CD14-positive monocyte (primary cell): ENCODE measurements at regions not wholly inside any gene's neighbourhood (a gene's known extent, or its start where the extent isn't known, plus 50 kb on each side); places are given as distances from the start of the nearest gene placed in this dataset.

Experiments used
- DNase-seq, 3 donors: peaks; one replicate each; pipeline ENCODE4 v3.0.0-alpha.2; 2011 to 2022
- H2AFZ ChIP-seq: 2 replicates; pipeline ENCODE4 v1.6.0; 2012; ENCODE audit warnings: mild to moderate bottlenecking, low read depth, low read length, inconsistent platforms; ENCODE audit not compliant: insufficient read depth, poor library complexity, severe bottlenecking
- H3K27ac ChIP-seq, 2 donors: 1 replicate in 1 of 2; 2 replicates in 1 of 2; pipeline ENCODE4 v1.5.1; 2012 to 2013; ENCODE audit warnings: low read length in 2 of 2, control low read depth in 1 of 2, inconsistent platforms in 1 of 2, low read depth in 1 of 2, mild to moderate bottlenecking in 1 of 2
- H3K27me3 ChIP-seq, 2 donors: one replicate each; pipeline versions ENCODE4 v1.6.0 to v1.6.1; 2011 to 2013; ENCODE audit warnings: low read length in 2 of 2; ENCODE audit not compliant: control insufficient read depth in 2 of 2, insufficient read depth in 2 of 2
- H3K36me3 ChIP-seq, 2 donors: replicated peaks in 1 of 2; 1 replicate in 1 of 2; 2 replicates in 1 of 2; pipeline versions ENCODE4 v1.5.1 to v1.6.1; 2012 to 2013; ENCODE audit warnings: low read length in 2 of 2, control low read depth in 1 of 2, inconsistent platforms in 1 of 2, mild to moderate bottlenecking in 1 of 2; ENCODE audit not compliant: insufficient read depth in 2 of 2, control insufficient read depth in 1 of 2
- H3K4me1 ChIP-seq, 2 donors: 1 replicate in 1 of 2; 2 replicates in 1 of 2; pipeline versions ENCODE4 v1.5.1 to v1.6.1; 2012 to 2013; ENCODE audit warnings: low read length in 2 of 2, control low read depth in 1 of 2, inconsistent platforms in 1 of 2, mild to moderate bottlenecking in 1 of 2, moderate library complexity in 1 of 2; ENCODE audit not compliant: insufficient read depth in 2 of 2, control insufficient read depth in 1 of 2
- H3K4me2 ChIP-seq: replicated peaks from 2 replicates; pipeline ENCODE3; 2012; ENCODE audit warnings: low read length, moderate library complexity, mild to moderate bottlenecking; ENCODE audit not compliant: poor library complexity, severe bottlenecking; ENCODE audit errors: extremely low read depth
- H3K4me3 ChIP-seq, 3 experiments: fragments of 200-600 bp in 1 of 3; sonication (generic) in 1 of 3; replicated peaks in 1 of 3; 1 replicate in 2 of 3; 2 replicates in 1 of 3; pipeline ENCODE4 v1.5.1; 2011 to 2013; ENCODE audit warnings: low read length in 3 of 3, mild to moderate bottlenecking in 3 of 3, control low read depth in 2 of 3, low read depth in 2 of 3, inconsistent platforms in 1 of 3, moderate library complexity in 1 of 3
- H3K79me2 ChIP-seq: 2 replicates; pipeline ENCODE4 v1.6.0; 2012; ENCODE audit warnings: mild to moderate bottlenecking, control low read depth, inconsistent platforms, low read length, moderate library complexity; ENCODE audit not compliant: insufficient read depth
- H3K9ac ChIP-seq: 2 replicates; pipeline ENCODE4 v1.6.0; 2017; ENCODE audit warnings: low read length, mild to moderate bottlenecking; ENCODE audit not compliant: insufficient read depth, poor library complexity, severe bottlenecking
- H3K9me3 ChIP-seq, 2 donors: replicated peaks in 1 of 2; 1 replicate in 1 of 2; 2 replicates in 1 of 2; pipeline versions ENCODE4 v1.5.1 to v1.6.1; 2012 to 2013; ENCODE audit warnings: low read length in 2 of 2, control low read depth in 1 of 2; ENCODE audit not compliant: control insufficient read depth in 1 of 2, insufficient read depth in 1 of 2
- H4K20me1 ChIP-seq: 2 replicates; pipeline ENCODE4 v1.6.0; 2012; ENCODE audit warnings: mild to moderate bottlenecking, low read length, control low read depth, moderate library complexity; ENCODE audit not compliant: insufficient read depth
- H3K27ac Mint-ChIP-seq, 7 donors: one replicate each; pipeline ENCODE4 v1.8.0; 2020; ENCODE audit warnings: mild to moderate bottlenecking in 7 of 7, mixed read lengths in 7 of 7, moderate library complexity in 6 of 7, inconsistent platforms in 2 of 7
- H3K27me3 Mint-ChIP-seq, 3 donors: one replicate each; pipeline ENCODE4 v1.8.0; 2021 to 2022; ENCODE audit warnings: low read depth in 3 of 3, mild to moderate bottlenecking in 3 of 3, mixed read lengths in 3 of 3, moderate library complexity in 3 of 3, inconsistent platforms in 1 of 3
- H3K36me3 Mint-ChIP-seq, 2 donors: one replicate each; pipeline ENCODE4 v1.8.0; 2020; ENCODE audit warnings: mixed read lengths in 2 of 2, inconsistent platforms in 1 of 2, mild to moderate bottlenecking in 1 of 2
- H3K4me1 Mint-ChIP-seq: one replicate; pipeline ENCODE4 v1.8.0; 2020; ENCODE audit warnings: mild to moderate bottlenecking, mixed read lengths
- H3K4me3 Mint-ChIP-seq, 2 donors: one replicate each; pipeline ENCODE4 v1.8.0; 2020; ENCODE audit warnings: mild to moderate bottlenecking in 2 of 2, mixed read lengths in 2 of 2, moderate library complexity in 1 of 2
- H3K9me3 Mint-ChIP-seq, 7 donors: one replicate each; pipeline ENCODE4 v1.8.0; 2020 to 2022; ENCODE audit warnings: mixed read lengths in 7 of 7, mild to moderate bottlenecking in 6 of 7, moderate library complexity in 6 of 7, inconsistent platforms in 2 of 7
- WGBS: methylation state at CpG from one replicate; pipeline ENCODE4 v1.1.5; 2013; ENCODE audit warnings: missing lambda C conversion rate; ENCODE audit not compliant: insufficient coverage; 5-methylcytosine and 5-hydroxymethylcytosine counted together
- intact Hi-C, 2 donors: fragments of 100-400 bp; cut with micrococcal nuclease; formaldehyde crosslinking; loops; one replicate each; pipeline versions ENCODE4 v1.15.0 to v1.15.1; 2023
- TF ChIP-seq, protein P1 (sequence below): fragments of 200-600 bp; IDR thresholded peaks from one replicate; pipeline ENCODE4 v1.8.0; 2022; ENCODE audit warnings: antibody characterized with exemption, mild to moderate bottlenecking

DNA sequence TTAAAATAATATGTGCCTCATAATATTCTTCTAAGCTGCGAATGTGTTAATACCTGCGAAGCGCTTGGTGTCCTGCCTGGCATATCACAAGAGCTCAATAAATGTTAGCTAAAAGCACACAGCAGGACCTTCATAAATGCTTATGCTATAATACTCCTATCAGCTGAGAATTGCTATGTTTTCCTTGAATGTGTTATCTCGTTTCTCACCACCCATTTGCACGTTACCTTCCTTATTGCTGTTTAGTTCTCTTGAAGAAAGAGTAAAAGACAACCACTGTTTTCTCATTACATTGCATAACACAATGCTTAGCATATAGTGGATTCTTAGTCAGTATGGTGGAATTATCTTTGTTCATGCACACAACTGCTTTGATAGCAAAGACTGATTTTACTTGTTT is 76.6 kb downstream of the EDN1 start:
- H3K27me3 ChIP-seq = peaks cover 7 to 9% of the 10 kb centered on the region in 2 donors
- TF ChIP-seq, protein P1, sequence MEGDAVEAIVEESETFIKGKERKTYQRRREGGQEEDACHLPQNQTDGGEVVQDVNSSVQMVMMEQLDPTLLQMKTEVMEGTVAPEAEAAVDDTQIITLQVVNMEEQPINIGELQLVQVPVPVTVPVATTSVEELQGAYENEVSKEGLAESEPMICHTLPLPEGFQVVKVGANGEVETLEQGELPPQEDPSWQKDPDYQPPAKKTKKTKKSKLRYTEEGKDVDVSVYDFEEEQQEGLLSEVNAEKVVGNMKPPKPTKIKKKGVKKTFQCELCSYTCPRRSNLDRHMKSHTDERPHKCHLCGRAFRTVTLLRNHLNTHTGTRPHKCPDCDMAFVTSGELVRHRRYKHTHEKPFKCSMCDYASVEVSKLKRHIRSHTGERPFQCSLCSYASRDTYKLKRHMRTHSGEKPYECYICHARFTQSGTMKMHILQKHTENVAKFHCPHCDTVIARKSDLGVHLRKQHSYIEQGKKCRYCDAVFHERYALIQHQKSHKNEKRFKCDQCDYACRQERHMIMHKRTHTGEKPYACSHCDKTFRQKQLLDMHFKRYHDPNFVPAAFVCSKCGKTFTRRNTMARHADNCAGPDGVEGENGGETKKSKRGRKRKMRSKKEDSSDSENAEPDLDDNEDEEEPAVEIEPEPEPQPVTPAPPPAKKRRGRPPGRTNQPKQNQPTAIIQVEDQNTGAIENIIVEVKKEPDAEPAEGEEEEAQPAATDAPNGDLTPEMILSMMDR = no peak
- H3K4me3 ChIP-seq = no peak overlapping the region
- H2AFZ ChIP-seq = no peak overlapping the region
- no peak overlapping the region for H3K4me2 ChIP-seq
- Mint-ChIP-seq H3K4me1 (peaks cover 34% of the 10 kb centered on the region), H3K36me3 (no peaks in the 10 kb centered on the region), H3K9me3 (peaks cover 0 to 1% (median 0%) of the 10 kb centered on the region in 7 donors), H3K4me3 (no peak overlapping the region), H3K27me3 (peaks cover 5 to 31% (median 22%) of the 10 kb centered on the region in 3 donors), H3K27ac (no peak overlapping the region)
- no peaks in the 10 kb centered on the region for H3K79me2 ChIP-seq
- WGBS = no CpG with 5 or more reads among the region's 5 CpGs
- no peak overlapping the region for H3K9ac ChIP-seq
- DNase-seq = no peak
- H3K36me3 ChIP-seq = no peaks in the 10 kb centered on the region
- intact Hi-C loops = loop anchor here in 1 of 2 donors (10.0 kb wide), 1 partner anchor 102 kb away; no protein-coding TSS in a partner anchor
- no peaks in the 10 kb centered on the region for H4K20me1 ChIP-seq
- H3K4me1 ChIP-seq = peaks cover 41 to 46% of the 10 kb centered on the region in 2 donors
- H3K27ac ChIP-seq = no peak overlapping the region
- H3K9me3 ChIP-seq = no peaks in the 10 kb centered on the region

DNA sequence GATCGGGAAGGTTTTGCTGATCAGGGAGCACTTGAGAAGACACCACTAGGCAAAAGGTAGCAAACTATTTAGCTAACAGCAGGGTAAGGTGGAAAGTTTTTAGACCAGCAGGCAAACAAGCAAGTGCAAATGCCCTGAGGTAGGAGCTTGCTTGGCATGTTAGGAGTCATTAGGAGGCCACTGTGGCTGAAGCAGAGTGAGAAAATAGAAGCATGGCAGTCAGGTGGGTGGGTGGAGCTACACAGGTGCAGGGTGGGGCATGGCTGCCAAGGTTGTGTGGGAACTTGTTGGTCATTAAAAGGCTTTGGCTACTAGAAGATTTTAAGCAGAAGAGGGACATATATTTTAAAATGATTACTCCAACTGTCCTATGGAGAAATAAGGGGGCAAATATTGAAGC is 77.3 kb downstream of the EDN1 start:
- peaks cover 34% of the 10 kb centered on the region for H3K4me1 Mint-ChIP-seq
- Histone ChIP-seq H3K4me3 (no peak overlapping the region), H3K9me3 (no peaks in the 10 kb centered on the region), H3K27me3 (peaks cover 7 to 9% of the 10 kb centered on the region in 2 donors), H3K9ac (no peak overlapping the region), H3K79me2 (no peaks in the 10 kb centered on the region), H3K36me3 (no peaks in the 10 kb centered on the region), H2AFZ (no peak overlapping the region), H3K27ac (no peak overlapping the region), H3K4me1 (peaks cover 37 to 40% of the 10 kb centered on the region in 2 donors), H3K4me2 (no peak overlapping the region), H4K20me1 (no peaks in the 10 kb centered on the region)
- TF ChIP-seq, protein P1 = no peak
- WGBS = 100% methylated on average over 1 of the region's 1 CpG
- H3K27ac Mint-ChIP-seq = peak overlapping the region in 1 of 7 donors; percentile 64
- H3K4me3 Mint-ChIP-seq = peak overlapping the region in 1 of 2 donors; percentile 33
- no peaks in the 10 kb centered on the region for H3K36me3 Mint-ChIP-seq
- intact Hi-C loops = loop anchor here in 1 of 2 donors (10.0 kb wide), 1 partner anchor 103 kb away; no protein-coding TSS in a partner anchor
- DNase-seq = no peak
- peaks cover 5 to 31% (median 22%) of the 10 kb centered on the region in 3 donors for H3K27me3 Mint-ChIP-seq
- peaks cover 0 to 1% (median 0%) of the 10 kb centered on the region in 7 donors for H3K9me3 Mint-ChIP-seq
